OCI-LY7 (cell line): ENCODE measurements at regions not wholly inside any gene's neighbourhood (a gene's known extent, or its start where the extent isn't known, plus 50 kb on each side); places are given as distances from the start of the nearest gene placed in this dataset.

ENCODE experiments used
- BruUV-seq: library from RNA; stranded (reverse); fragments of 400-500 nt; replicated peaks from 2 replicates; lab custom pipeline; 2021; lab: Mats Ljungman, UMichigan
- CTCF ChIA-PET: fragments of 300-600 bp; sonication (Branson Sonifier 250); formaldehyde crosslinking; loops from one replicate; lab custom pipeline; 2022; ENCODE audit warnings: antibody characterized with exemption; ENCODE audit not compliant: unreplicated experiment; lab: Charles Lee
- POLR2A ChIA-PET: fragments of 300-600 bp; sonication (Branson Sonifier 250); formaldehyde crosslinking; loops from one replicate; lab custom pipeline; 2022; ENCODE audit warnings: antibody characterized with exemption; lab: Charles Lee
- DNase-seq: peaks from one replicate; pipeline ENCODE4 v3.0.0-alpha.2; 2015; ENCODE audit warnings: low spot score
- H2AFZ ChIP-seq: fragments of 200-600 bp; sonication (generic), shearing (Covaris generic); 2 replicates; pipeline ENCODE4 v1.6.1; 2014; ENCODE audit warnings: mild to moderate bottlenecking, antibody characterized with exemption, low read length, moderate library complexity
- H3K27ac ChIP-seq: fragments of 200-600 bp; sonication (generic); 2 replicates; pipeline ENCODE4 v1.5.1; 2014; ENCODE audit warnings: mixed run types, low read depth, mild to moderate bottlenecking, moderate library complexity, low read length, inconsistent platforms; ENCODE audit not compliant: poor library complexity, severe bottlenecking
- H3K36me3 ChIP-seq: fragments of 200-600 bp; sonication (generic); 2 replicates; pipeline ENCODE4 v1.6.1; 2014; ENCODE audit warnings: mild to moderate bottlenecking, antibody characterized with exemption, low read length, moderate library complexity, mixed read lengths; ENCODE audit not compliant: insufficient read depth
- H3K4me1 ChIP-seq: fragments of 200-600 bp; sonication (generic); 2 replicates; pipeline ENCODE4 v1.5.1; 2014; ENCODE audit warnings: mild to moderate bottlenecking, low read length; ENCODE audit not compliant: insufficient read depth, poor library complexity, severe bottlenecking
- H3K4me2 ChIP-seq: fragments of 200-600 bp; sonication (generic); 2 replicates; pipeline ENCODE4 v1.6.1; 2014; ENCODE audit warnings: mild to moderate bottlenecking, low read length
- H3K4me3 ChIP-seq: fragments of 200-600 bp; sonication (generic); 2 replicates; pipeline ENCODE4 v1.5.1; 2014; ENCODE audit warnings: mild to moderate bottlenecking, low read depth, low read length; ENCODE audit not compliant: poor library complexity, severe bottlenecking
- H3K79me2 ChIP-seq: fragments of 200-600 bp; sonication (generic); 2 replicates; pipeline ENCODE4 v1.6.1; 2016; ENCODE audit warnings: low read depth, mild to moderate bottlenecking, low read length, moderate library complexity, mixed read lengths; ENCODE audit not compliant: insufficient read depth
- H3K9me2 ChIP-seq: fragments of 200-600 bp; sonication (generic); 2 replicates; pipeline ENCODE4 v1.6.1; 2016; ENCODE audit warnings: mild to moderate bottlenecking, low read length, mixed read lengths; ENCODE audit not compliant: insufficient read depth
- H3K9me3 ChIP-seq: fragments of 200-600 bp; sonication (generic); 2 replicates; pipeline ENCODE4 v1.6.1; 2014; ENCODE audit warnings: mild to moderate bottlenecking, mixed run types, low read length, mixed read lengths
- H4K20me1 ChIP-seq: fragments of 200-600 bp; sonication (generic); 2 replicates; pipeline ENCODE4 v1.6.1; 2014; ENCODE audit warnings: mild to moderate bottlenecking, antibody characterized with exemption, low read length, moderate library complexity, mixed read lengths; ENCODE audit not compliant: insufficient read depth
- CTCF ChIP-seq: fragments of 200-600 bp; sonication (generic); conservative IDR thresholded peaks from 2 replicates; pipeline ENCODE4 v1.5.1; 2014; ENCODE audit warnings: mild to moderate bottlenecking, antibody characterized with exemption, low read length, moderate library complexity, mixed read lengths
- EZH2phosphoT487 ChIP-seq: fragments of 200-600 bp; sonication (generic); IDR thresholded peaks from 2 replicates; pipeline ENCODE4 v1.6.1; 2018; ENCODE audit warnings: low read depth, borderline replicate concordance, mild to moderate bottlenecking, mixed run types, antibody characterized with exemption, low read length, moderate library complexity, mixed read lengths
- intact Hi-C: fragments of 100-400 bp; cut with micrococcal nuclease; formaldehyde crosslinking; loops from one replicate; pipeline ENCODE4 v1.10.0; 2022; ENCODE audit not compliant: unreplicated experiment

GRCh38 chr2:235421618-235422017 is 72.2 kb upstream of the AGAP1 start:
- intact Hi-C loops = no loop called here
- DNase-seq = no peak
- Histone ChIP-seq H3K79me2 (no peaks in the 10 kb centered on the region), H3K36me3 (no peaks in the 10 kb centered on the region), H2AFZ (no peak overlapping the region), H4K20me1 (no peaks in the 10 kb centered on the region), H3K9me3 (no peaks in the 10 kb centered on the region), H3K4me1 (no peaks in the 10 kb centered on the region), H3K9me2 (no peaks in the 10 kb centered on the region), H3K4me2 (no peak overlapping the region), H3K4me3 (no peak overlapping the region), H3K27ac (no peak overlapping the region)
- TF ChIP-seq EZH2phosphoT487 (no peak), CTCF (no peak)
- ChIA-PET POLR2A (no interaction called here), CTCF (interaction anchor here (0.6 kb wide), 1 partner anchor 33 kb away, joined by 3 read pairs; no protein-coding TSS in a partner anchor)
- BruUV-seq = no TSS peak

- H4K20me1 ChIP-seq = no peaks in the 10 kb centered on the region
- no peak overlapping the region for H3K27ac ChIP-seq
- intact Hi-C loops = no loop called here
- TF ChIP-seq CTCF (no peak), EZH2phosphoT487 (no peak)
- H2AFZ ChIP-seq = no peak overlapping the region
- no peak overlapping the region for H3K4me3 ChIP-seq
- ChIA-PET POLR2A (interaction anchor here (0.7 kb wide), 1 partner anchor 530 kb away, joined by 5 read pairs; no protein-coding TSS in a partner anchor), CTCF (no interaction called here)
- no peak for DNase-seq
- H3K79me2 ChIP-seq = no peaks in the 10 kb centered on the region
- H3K4me2 ChIP-seq = no peak overlapping the region
- no peaks in the 10 kb centered on the region for H3K9me2 ChIP-seq
- H3K9me3 ChIP-seq = no peaks in the 10 kb centered on the region
- H3K36me3 ChIP-seq = no peaks in the 10 kb centered on the region
- no TSS peak for BruUV-seq
- H3K4me1 ChIP-seq = no peaks in the 10 kb centered on the region
These were observed 63.3 kb upstream of the AGAP1 start for GRCh38 chr2:235430366-235431083.
